Hippocampal formation (tissue), 2 donors: ENCODE measurements at regions not wholly inside any gene's neighbourhood (a gene's known extent, or its start where the extent isn't known, plus 50 kb on each side); places are given as distances from the start of the nearest gene placed in this dataset.
"Not testable (repeated sequence)": the region's sequence is repeated elsewhere in the genome, so short reads cannot be mapped to it uniquely, and the experiment has no call there.

ENCODE experiments used
- DNase-seq, 2 donors: peaks; one replicate each; lab custom pipeline; 2025; lab: John Stamatoyannopoulos, UW

GRCh38 chr14:44616204-44616603 is 109.1 kb upstream of the FSCB start:
- no peak for DNase-seq

- DNase-seq = no peak
Measured at GRCh38 chr14:44613061-44613712, 106.1 kb upstream of the FSCB start.

DNA sequence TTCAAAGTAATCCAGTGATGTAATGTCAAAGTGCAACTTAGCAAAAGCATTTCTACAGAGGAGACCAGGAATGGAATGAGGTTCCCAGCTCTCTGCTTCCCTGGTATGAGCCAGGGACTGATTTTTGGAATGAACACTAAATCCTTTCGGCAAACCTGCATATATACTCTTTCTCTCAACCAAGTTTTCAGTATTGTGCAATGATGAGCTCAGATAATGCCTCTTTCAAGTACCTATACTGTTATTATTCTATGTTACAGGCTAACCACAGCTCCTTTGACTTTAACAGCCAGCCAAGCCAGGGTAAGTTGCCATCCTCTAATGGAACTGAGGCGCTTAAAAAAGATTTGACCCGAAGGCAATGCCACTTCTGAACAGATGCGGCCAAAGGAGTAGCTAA is 104.9 kb upstream of the FSCB start:
- DNase-seq = no peak

DNA sequence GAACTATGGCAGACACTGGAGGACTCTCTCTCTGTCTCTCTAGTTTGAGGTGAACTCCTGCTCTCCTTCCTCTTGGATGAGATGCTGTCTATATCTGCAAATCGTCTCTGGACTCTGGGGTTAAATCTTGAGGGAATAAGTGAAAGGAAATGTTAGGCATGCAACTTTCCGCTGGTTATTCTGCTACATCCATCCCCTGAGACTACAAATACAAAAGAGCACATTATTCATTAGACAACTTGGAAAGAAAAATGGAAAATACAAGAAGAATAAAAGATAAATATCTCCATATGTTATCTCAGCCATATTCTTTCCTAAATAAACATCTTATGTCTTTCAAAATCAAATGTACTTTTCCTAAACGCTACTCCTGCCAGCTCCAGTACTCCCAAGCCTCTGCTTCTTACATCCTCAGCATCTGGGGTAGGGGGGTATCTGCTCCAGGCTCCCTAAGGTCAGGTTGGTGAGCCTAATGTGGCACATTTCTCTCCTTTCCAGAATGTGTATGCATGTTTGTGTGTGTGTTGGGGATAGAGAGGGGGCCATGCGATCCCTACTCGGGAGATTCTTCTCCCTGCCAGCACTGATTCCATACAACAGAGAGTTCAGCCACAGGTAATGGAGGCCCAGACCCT is 102.9 kb upstream of the FSCB start:
- DNase-seq = no peak

DNA sequence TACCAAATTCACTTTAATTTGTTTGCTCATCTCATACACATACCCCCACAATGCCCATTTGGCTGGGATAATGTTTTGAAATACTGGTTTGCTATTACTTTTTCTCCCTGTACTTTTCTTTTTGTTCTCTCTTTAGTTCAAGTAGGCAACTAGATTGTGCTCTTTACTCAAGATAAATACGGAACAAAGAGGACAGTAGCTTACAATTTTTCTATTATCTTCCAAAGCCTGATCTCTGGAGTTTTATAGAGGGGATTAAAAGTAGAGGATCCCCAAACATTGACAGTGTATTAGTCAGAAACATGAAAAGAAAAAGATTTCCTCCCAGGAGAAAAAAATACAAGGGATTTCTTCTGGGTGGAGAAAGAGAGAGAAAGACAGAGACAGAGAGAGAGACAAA is 102.1 kb upstream of the FSCB start:
- no peak for DNase-seq

DNA sequence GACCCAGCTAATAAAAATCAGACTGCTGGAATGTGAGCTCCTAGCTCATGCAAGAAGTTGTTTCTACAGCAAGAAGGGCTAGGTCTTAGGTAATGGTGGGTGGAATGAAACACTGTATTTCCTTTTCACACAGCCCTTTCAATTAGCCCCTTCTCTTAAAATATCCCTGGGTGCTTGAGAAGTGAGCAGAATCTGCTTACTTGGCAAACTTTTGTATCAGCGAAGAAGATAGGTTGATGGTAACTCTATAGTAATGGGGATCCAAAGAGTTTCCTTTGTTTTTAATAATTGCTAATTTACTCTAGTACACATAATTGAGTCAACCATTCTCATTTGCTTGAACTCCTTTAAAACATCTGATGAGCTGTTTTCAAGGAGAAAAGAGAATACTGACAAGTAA is 100.6 kb upstream of the FSCB start:
- DNase-seq = no peak

DNA sequence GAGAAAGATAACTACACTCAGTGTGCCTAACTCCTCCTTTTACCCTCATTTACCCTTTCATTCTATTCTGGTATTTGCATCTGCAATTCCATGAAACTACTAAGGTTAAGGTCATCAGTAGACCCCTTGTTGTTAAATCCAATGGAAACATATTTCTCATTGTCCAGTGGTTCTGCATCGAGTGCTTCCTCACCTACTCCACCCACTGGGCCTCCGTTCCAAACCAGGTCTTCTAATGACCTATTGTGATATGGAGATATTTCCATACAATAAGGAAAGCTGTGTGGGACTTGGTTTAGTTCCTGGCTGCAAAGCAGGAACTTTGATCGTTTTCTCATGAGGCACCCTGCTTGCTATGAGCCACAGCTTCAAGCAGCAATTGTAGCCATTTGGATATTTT is 99.5 kb upstream of the FSCB start:
- DNase-seq = no peak

- not testable (repeated sequence) for DNase-seq
Measured at GRCh38 chr14:44601266-44601665, 94.2 kb upstream of the FSCB start.

GRCh38 chr14:44589180-44589579 is 82.1 kb upstream of the FSCB start:
- DNase-seq = no peak

- DNase-seq = no peak
Measured at GRCh38 chr14:44586910-44587309, 79.8 kb upstream of the FSCB start.

DNA sequence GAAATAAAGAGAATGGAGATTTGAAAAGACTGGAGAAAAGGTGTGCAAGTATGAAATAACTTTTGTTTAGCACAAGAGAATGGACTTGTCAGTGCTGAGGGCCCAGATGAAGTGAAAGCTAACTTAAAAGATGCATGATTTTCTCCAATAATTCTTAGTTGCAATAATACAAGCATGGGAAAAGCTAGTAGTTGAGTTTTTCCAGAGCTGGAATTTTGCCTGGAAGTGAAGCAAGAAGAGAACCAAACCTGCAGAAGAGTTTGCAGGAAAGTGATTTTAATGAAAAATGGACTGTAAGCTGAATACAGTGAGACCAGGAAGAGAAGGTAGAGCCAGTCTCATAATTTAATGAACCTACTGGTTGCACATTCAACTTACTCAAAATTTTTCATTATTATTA is 69.3 kb upstream of the FSCB start:
- no peak for DNase-seq

DNA sequence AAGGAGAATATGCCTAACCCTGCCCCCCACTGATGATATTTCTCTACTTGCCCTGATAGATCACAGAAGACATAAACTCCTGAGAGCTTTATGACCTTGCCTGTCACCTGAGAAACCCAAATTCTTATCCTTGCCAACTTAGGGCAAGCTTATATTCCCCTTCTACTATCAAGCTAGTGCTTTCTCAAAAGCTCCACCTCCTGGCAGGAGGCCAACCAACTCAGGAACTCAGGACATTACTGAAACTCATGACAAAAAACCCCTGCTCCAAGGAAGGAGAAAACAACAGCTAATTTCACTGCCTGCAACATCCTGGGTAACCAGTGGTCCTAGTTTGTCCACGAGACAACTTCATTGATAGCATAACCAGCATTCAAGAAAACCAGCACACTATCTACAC is 60.9 kb upstream of the FSCB start:
- no peak for DNase-seq

DNA sequence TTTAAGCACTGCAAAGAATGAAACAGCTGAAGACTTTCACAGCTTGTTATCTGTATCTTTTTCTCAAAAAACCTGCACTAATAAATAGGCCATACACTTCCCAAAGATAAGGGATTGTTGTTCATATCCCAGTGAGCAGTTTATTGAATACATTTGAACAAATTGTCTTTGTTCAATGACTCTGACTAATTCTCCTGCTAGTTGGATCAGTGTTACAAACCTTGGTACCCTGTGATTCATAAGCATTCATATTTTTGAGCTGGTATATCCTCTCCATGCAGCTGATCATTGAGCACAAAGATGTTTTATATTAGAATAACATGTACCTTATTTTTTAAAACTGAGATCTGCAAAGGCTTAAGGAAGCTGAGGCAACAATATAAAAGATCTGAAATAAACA is 58.9 kb upstream of the FSCB start:
- no peak for DNase-seq

GRCh38 chr14:44564908-44565307 is 57.8 kb upstream of the FSCB start:
- DNase-seq = no peak
